HCT116 (cell line): ENCODE measurements at regions not wholly inside any gene's neighbourhood (a gene's known extent, or its start where the extent isn't known, plus 50 kb on each side); places are given as distances from the start of the nearest gene placed in this dataset.

Source experiments
- ATAC-seq: fragments of 200-7000 bp; cut with Tn5 transposase; 2 replicates; pipeline ENCODE4 v1.9.1; 2020; ENCODE audit warnings: mild to moderate bottlenecking, moderate library complexity
- BruUV-seq: library from RNA; stranded (reverse); fragments of 400-500 nt; replicated peaks from 2 replicates; lab custom pipeline; 2021; lab: Mats Ljungman, UMichigan
- CTCF ChIA-PET: fragments of 300-600 bp; sonication (Branson Sonifier 250); formaldehyde crosslinking; loops from one replicate; lab custom pipeline; 2021; ENCODE audit warnings: antibody characterized with exemption; lab: Charles Lee
- POLR2A ChIA-PET: fragments of 300-600, 350-600 bp; sonication (Branson Sonifier 250); formaldehyde crosslinking; loops from one replicate; lab custom pipeline; 2021; ENCODE audit warnings: antibody characterized with exemption; lab: Charles Lee
- RAD21 ChIA-PET, 2 experiments: fragments of 300-600 bp; sonication (Branson Sonifier 250); formaldehyde crosslinking; loops; one replicate each; lab custom pipeline; 2023; ENCODE audit warnings: low total read pairs in 2 of 2; ENCODE audit not compliant: uncharacterized antibody in 2 of 2, unreplicated experiment in 2 of 2, low non-redundant PET in 1 of 2; lab: Charles Lee
- DNase-seq: peaks from one replicate; pipeline ENCODE4 v3.0.0-alpha.2; 2010; ENCODE audit warnings: low read depth, low spot score
- H2AFZ ChIP-seq: fragments of 200-600 bp; shearing (Covaris generic), sonication (generic); 2 replicates; pipeline ENCODE4 v1.6.1; 2017; ENCODE audit warnings: low read depth, mixed run types, mixed read lengths, antibody characterized with exemption, low read length; ENCODE audit not compliant: poor library complexity, severe bottlenecking
- H3K27ac ChIP-seq: 2 replicates; pipeline ENCODE4 v1.5.1; 2012; ENCODE audit warnings: low read depth, low read length
- H3K27me3 ChIP-seq: fragments of 200-600 bp; sonication (generic); 2 replicates; pipeline ENCODE4 v1.6.1; 2016; ENCODE audit warnings: mixed run types, low read length, mixed read lengths; ENCODE audit not compliant: insufficient read depth
- H3K36me3 ChIP-seq, 2 experiments: fragments of 200-500 bp in 1 of 2; fragments of 200-600 bp in 1 of 2; sonication (Bioruptor generic) in 1 of 2; sonication (generic) in 1 of 2; 2 replicates each; pipeline versions ENCODE4 v1.5.1 to v1.6.1; 2014 to 2016; ENCODE audit warnings: low read length in 2 of 2, inconsistent platforms in 1 of 2, mixed read lengths in 1 of 2, mixed run types in 1 of 2; ENCODE audit not compliant: insufficient read depth in 2 of 2, control insufficient read depth in 1 of 2
- H3K4me1 ChIP-seq, 2 experiments: fragments of 200-600 bp in 1 of 2; sonication (generic) in 1 of 2; 2 replicates each; pipeline versions ENCODE4 v1.5.1 to v1.6.1; 2012 to 2017; ENCODE audit warnings: low read length in 2 of 2, inconsistent platforms in 1 of 2, mild to moderate bottlenecking in 1 of 2, mixed read lengths in 1 of 2, mixed run types in 1 of 2, moderate library complexity in 1 of 2; ENCODE audit not compliant: insufficient read depth in 2 of 2, control insufficient read depth in 1 of 2
- H3K4me2 ChIP-seq: fragments of 200-600 bp; sonication (generic); 2 replicates; pipeline ENCODE4 v1.6.1; 2017; ENCODE audit warnings: mixed run types, low read length, mixed read lengths
- H3K4me3 ChIP-seq, 2 experiments: fragments of 200-600 bp in 1 of 2; sonication (generic) in 1 of 2; replicated peaks in 1 of 2; 2 replicates each; pipeline ENCODE4 v1.5.1; 2011 to 2016; ENCODE audit warnings: low read length in 2 of 2, control low read depth in 1 of 2, low read depth in 1 of 2, mild to moderate bottlenecking in 1 of 2, mixed read lengths in 1 of 2, mixed run types in 1 of 2
- H3K79me2 ChIP-seq: fragments of 200-600 bp; sonication (generic); 2 replicates; pipeline ENCODE4 v1.6.1; 2017; ENCODE audit warnings: mild to moderate bottlenecking, mixed run types, low read length, moderate library complexity, mixed read lengths; ENCODE audit not compliant: insufficient read depth
- H3K9ac ChIP-seq: fragments of 200-600 bp; sonication (generic); 2 replicates; pipeline ENCODE4 v1.6.1; 2016; ENCODE audit warnings: low read length, mixed read lengths
- H3K9me2 ChIP-seq: fragments of 200-600 bp; sonication (generic), shearing (Covaris generic); 2 replicates; pipeline ENCODE4 v1.6.1; 2017; ENCODE audit warnings: mixed run types, mild to moderate bottlenecking, moderate library complexity; ENCODE audit not compliant: insufficient read depth
- H3K9me3 ChIP-seq, 2 experiments: fragments of 200-500 bp in 1 of 2; fragments of 200-600 bp in 1 of 2; sonication (Bioruptor generic) in 1 of 2; sonication (generic) in 1 of 2; 2 replicates each; pipeline ENCODE4 v1.6.1; 2014 to 2017; ENCODE audit warnings: low read length in 2 of 2, mixed read lengths in 2 of 2, inconsistent platforms in 1 of 2, low read depth in 1 of 2, mild to moderate bottlenecking in 1 of 2, mixed run types in 1 of 2, moderate library complexity in 1 of 2; ENCODE audit not compliant: control insufficient read depth in 1 of 2, insufficient read depth in 1 of 2
- H4K20me1 ChIP-seq: fragments of 200-600 bp; sonication (generic), shearing (Covaris generic); 2 replicates; pipeline ENCODE4 v1.6.1; 2017; ENCODE audit warnings: mixed run types, mild to moderate bottlenecking, moderate library complexity; ENCODE audit not compliant: insufficient read depth
- ATF3 ChIP-seq: IDR thresholded peaks from 2 replicates; pipeline ENCODE4 v1.6.1; 2012
- CTCF ChIP-seq, 3 experiments: fragments of 200-600 bp in 1 of 3; sonication (generic) in 1 of 3; IDR thresholded peaks in 2 of 3; conservative IDR thresholded peaks in 1 of 3; 2 replicates each; pipeline ENCODE4 v1.5.1; 2012 to 2017; ENCODE audit warnings: low read depth in 2 of 3, low read length in 2 of 3, antibody characterized with exemption in 1 of 3, borderline replicate concordance in 1 of 3, control low read depth in 1 of 3, mild to moderate bottlenecking in 1 of 3, mixed read lengths in 1 of 3, mixed run types in 1 of 3, moderate library complexity in 1 of 3; ENCODE audit not compliant: insufficient read depth in 1 of 3
- ELF1 ChIP-seq: IDR thresholded peaks from 2 replicates; pipeline ENCODE4 v1.6.1; 2012; ENCODE audit warnings: low read depth, borderline replicate concordance
- EZH2phosphoT487 ChIP-seq: fragments of 200-600 bp; IDR thresholded peaks from 2 replicates; pipeline ENCODE4 v1.6.1; 2018; ENCODE audit warnings: antibody characterized with exemption, borderline replicate concordance
- MAX ChIP-seq: IDR thresholded peaks from 2 replicates; pipeline ENCODE4 v1.6.1; 2012
- POLR2A ChIP-seq: IDR thresholded peaks from 2 replicates; pipeline ENCODE4 v1.7.0; 2011; ENCODE audit warnings: borderline replicate concordance; ENCODE audit not compliant: insufficient read depth, insufficient read length; ENCODE audit errors: extremely low read depth
- POLR2AphosphoS5 ChIP-seq: IDR thresholded peaks from 2 replicates; pipeline ENCODE4 v1.6.1; 2011; ENCODE audit warnings: mild to moderate bottlenecking, low read depth, low read length, moderate library complexity
- SIN3A ChIP-seq: IDR thresholded peaks from 2 replicates; pipeline ENCODE4 v1.6.1; 2012; ENCODE audit warnings: low read depth
- SP1 ChIP-seq: IDR thresholded peaks from 2 replicates; pipeline ENCODE4 v1.6.1; 2012; ENCODE audit warnings: low read depth
- TCF7L2 ChIP-seq: IDR thresholded peaks from 2 replicates; pipeline ENCODE4 v1.7.0; 2011; ENCODE audit warnings: borderline replicate concordance, inconsistent platforms; ENCODE audit not compliant: insufficient read depth, insufficient read length; ENCODE audit errors: extremely low read depth
- ZFX ChIP-seq: fragments of 450-650 bp; IDR thresholded peaks from 2 replicates; pipeline ENCODE4 v1.6.1; 2017
- intact Hi-C: fragments of 100-400 bp; cut with micrococcal nuclease; formaldehyde crosslinking; loops from 2 replicates; pipeline ENCODE4 v1.10.0; 2022

- TF ChIP-seq ATF3: peak; percentile 37
- peak; percentile 45 for TF ChIP-seq ELF1
- no peak; the same call in 1 of the 2 replicates for TF ChIP-seq POLR2AphosphoS5
- 0 out of 6 replicates have a peak, but pooled peaks of 1 of the 3 experiments have one; percentile 0 for TF ChIP-seq CTCF (IDR thresholded peaks at IDR 0.05 in 2 of 3, conservative IDR thresholded peaks at IDR 0.05 in 1 of 3; ENCODE audit: borderline replicate concordance in 1 of 3, insufficient read depth in 1 of 3, low read depth in 2 of 3, low read length in 2 of 3)
- no peak for TF ChIP-seq POLR2A
- TF ChIP-seq MAX: no peak; the same call in 1 of the 2 replicates
- TF ChIP-seq SP1: peak; percentile 87
- no peak for TF ChIP-seq EZH2phosphoT487
Observed at GRCh38 chr2:223523551-223524001, 78.6 kb downstream of the SCG2 start (continued).

GRCh38 chr2:223524066-223524465, 78.1 kb downstream of the SCG2 start:
- no peaks in the 10 kb centered on the region for H3K36me3 ChIP-seq
- no peaks in the 10 kb centered on the region for H4K20me1 ChIP-seq
- peak overlapping the region; percentile 36 for H3K9ac ChIP-seq
- H2AFZ ChIP-seq: no peak overlapping the region
- RAD21 ChIA-PET: no interaction called here
- TF ChIP-seq CTCF (IDR thresholded peaks at IDR 0.05 in 2 of 3, conservative IDR thresholded peaks at IDR 0.05 in 1 of 3; ENCODE audit: borderline replicate concordance in 1 of 3, insufficient read depth in 1 of 3, low read depth in 2 of 3, low read length in 2 of 3): no peak
- TF ChIP-seq ZFX: no peak
- TF ChIP-seq SP1: no peak
- no peak for TF ChIP-seq TCF7L2
- TF ChIP-seq SIN3A: no peak
- 0 out of 2 replicates have a peak, but pooled peaks have one; percentile 10 for TF ChIP-seq POLR2AphosphoS5
- TF ChIP-seq, all 23 proteins: peak for 1
- H3K27ac ChIP-seq: peak overlapping the region; percentile 96
- DNase-seq: no peak
- ATAC-seq: peak; percentile 51
- ChIA-PET POLR2A (no interaction called here), CTCF (no interaction called here)
- no peaks in the 10 kb centered on the region for H3K9me3 ChIP-seq
- H3K27me3 ChIP-seq: no peaks in the 10 kb centered on the region
- H3K79me2 ChIP-seq: no peaks in the 10 kb centered on the region
- no peaks in the 10 kb centered on the region for H3K9me2 ChIP-seq
- peak overlapping the region in 1 of 2 experiments; percentile 4; a peak in 1 of 4 replicates for H3K4me3 ChIP-seq
- BruUV-seq: TSS peak; percentile 77
- H3K4me2 ChIP-seq: peak overlapping the region; percentile 62
- intact Hi-C loops: loop anchor here (10.0 kb wide), 1 partner anchor 549 kb away; no protein-coding TSS in a partner anchor
- H3K4me1 ChIP-seq: peaks cover 50 to 63% of the 10 kb centered on the region in 2 experiments
